ENCODE measurements at regions not wholly inside any gene's neighbourhood (a gene's known extent, or its start where the extent isn't known, plus 50 kb on each side); places are given as distances from the start of the nearest gene placed in this dataset.
"Not testable (repeated sequence)": the region's sequence is repeated elsewhere in the genome, so short reads cannot be mapped to it uniquely, and the experiment has no call there.

DNA sequence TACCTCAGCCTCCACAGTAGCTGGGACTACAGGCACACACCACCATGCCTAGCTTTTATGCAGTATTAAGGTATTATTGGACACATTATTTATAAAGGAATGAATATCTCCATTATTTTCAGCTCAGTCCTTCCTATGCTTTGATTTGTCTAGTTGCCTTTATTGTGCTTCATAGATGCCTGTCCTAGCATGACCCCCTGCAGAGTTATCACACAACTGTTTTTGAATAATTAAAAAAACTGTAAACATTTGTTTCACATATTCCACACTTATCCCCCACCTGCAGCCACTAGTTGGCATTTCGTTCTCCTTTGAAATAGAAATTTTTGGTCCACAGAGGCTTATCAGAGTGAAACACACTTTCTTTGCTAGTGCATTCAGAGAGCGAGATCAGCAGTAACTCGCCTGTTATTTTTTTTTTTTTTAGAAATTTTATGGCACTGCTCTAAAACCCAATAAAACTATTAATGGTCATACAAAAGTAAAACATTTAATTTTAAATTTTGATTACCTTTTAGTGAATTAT, 151.8 kb upstream of the RASA1 start:
- no peak for DNase-seq

DNA sequence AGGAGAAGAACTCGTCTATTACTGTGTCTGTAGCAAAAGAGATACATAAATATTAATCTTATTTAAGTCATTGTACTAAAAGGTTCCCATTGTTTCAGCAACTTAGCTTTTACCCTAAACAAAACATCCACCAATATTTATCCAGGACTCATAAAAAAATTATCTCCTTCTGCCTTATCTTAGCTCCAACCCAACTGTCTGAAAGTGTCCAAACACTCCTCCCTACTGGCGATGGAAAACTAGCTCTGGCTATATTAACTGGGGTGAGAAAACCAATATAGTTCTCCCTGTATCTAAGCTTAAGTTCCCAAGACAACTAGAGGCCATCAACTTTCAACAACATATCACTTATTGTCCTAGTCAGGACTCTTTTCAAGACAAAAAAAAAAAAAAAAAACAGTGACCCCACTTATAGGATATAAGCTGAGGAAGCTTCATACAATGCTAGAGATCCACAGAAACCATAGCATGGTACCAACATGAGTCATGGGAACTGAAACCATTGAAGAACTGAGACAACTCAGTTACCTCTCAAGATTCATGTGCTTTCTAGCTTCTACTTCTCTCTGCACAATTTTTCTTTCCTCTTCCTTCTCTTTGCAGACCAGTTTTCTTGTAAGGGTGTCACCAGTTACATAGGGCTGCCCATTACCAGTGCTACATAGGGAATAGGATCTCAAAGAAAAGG, 150.7 kb upstream of the RASA1 start:
- DNase-seq: no peak

DNA sequence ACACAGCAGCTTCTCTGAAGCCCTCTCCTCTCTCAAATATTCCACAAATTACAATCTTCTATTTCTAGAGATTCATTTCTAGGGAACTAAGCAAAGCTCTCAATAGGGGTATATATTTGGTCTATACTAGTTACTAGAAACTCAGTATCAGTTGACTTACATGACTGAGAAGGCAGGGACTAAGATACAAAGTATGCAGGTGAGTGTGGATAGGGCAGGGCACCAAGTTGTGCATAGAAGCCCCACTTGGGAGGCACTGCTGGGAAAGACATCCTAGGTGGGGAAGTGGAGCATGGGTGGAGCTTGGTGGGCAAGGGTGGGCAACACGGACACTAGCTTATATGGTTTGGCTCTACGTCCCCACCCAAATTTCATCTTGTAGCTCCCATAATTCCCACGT, 148.1 kb upstream of the RASA1 start:
- no peak for DNase-seq

DNA sequence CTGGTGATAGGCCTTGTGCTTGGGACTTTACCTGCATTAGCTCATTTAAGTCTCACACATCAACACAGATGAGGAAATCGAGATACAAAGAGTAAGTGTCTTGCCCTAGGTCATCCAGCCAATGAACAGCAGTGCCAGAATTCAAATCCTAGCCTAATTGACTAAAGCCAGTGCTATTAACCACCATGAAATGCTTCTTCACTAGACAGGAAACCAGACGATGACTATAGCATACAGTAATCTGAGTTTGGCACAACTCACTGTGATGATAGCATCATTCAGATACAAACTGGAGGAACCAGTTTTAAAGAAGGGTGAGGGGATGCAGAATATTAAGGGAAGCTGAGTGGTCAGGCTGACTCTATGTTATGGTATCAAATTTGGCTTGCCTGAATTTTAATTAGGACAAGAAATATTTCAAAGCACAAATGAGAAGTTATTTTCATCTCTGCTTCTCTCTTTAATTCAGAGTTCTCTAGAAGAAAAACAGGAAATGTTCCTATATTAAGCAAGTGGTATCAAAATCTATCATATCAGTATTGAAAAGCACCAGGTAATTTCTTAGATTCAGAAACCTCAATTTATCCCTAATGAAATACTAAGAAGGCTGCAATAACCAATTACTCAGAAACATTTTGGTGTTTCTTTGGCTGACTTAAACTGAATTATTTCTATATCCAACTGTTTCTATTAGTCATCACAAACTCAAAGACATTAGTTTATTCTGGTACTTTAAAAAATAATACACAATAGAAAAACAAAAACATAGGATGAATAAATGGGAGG, 147.0 kb upstream of the RASA1 start:
- DNase-seq: peak; percentile 17 to 32

DNA sequence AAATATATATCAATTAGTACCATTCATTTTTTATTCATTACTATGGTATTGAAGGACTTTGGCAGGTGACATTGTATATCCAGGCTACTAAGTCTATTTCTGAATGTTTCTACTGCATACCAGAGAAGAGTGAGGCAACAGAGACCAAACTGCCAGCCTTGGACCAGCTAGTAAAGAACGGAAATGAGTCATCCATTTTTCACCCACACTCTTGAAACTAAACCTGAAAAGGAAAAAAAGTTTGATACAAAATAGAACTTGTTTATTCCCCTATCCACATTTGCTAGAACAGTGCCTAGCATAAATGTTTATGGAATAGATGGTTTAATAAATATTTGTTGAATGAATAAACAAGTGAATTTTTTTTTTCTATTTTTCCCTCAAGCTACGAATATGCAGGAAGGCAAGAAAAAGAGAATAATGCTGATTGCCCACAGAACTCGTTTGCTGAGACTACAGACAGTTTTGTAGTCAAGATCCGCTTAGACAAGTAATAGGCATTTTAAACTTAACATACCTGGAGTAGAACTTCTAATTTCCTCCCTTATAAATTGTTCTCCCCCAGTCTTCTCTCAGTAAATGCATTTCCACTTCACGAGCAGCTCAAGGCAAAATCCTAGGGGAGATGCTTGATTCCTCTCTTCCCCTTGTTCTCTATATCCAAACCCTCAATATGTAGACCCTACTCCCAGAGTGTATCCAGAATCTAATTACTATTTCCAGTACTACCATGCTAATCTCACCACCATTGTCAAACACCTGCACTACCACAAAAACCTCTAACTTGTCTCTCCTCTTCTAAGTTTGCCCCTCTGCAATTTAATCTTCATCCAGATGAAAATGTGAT, 146.2 kb upstream of the RASA1 start:
- DNase-seq: peak; percentile 85 to 90

DNA sequence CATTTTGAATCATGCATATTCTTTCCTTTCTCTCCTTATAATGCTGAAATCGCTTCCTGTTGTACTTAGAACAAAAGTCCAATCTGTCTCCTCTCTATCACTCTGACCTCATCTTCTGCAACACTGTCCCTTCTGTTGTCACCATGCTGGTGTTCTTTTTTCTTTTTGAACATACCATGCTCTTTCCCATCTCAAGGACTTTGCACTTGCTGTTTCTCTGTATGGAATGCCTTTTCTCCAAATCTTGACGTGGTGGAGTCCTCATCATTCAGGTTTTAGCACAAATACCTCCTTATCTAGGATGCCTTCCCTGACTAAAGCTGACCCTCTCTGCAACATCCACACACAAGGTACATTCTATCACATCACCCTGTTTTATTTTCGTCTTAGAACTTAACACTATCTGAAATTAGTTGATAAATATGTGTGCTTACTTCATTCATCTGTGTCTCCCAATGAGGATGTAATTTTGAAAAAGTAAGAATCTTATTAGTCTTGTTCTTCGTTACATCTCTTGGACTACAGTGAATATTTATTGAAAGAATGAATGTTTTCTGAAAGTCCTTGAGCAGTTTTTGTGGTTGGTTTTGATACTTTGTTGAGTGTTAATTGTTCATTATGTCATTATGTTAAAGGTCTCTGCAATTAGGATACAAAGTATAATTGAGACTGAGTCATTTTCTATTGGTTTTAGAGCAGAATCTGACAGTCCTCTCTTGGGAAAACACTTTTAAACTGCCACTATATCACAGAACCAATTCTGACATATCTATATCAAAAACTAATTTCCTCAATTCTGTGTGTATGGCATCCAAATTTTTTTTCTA, 145.3 kb upstream of the RASA1 start:
- no peak for DNase-seq

DNA sequence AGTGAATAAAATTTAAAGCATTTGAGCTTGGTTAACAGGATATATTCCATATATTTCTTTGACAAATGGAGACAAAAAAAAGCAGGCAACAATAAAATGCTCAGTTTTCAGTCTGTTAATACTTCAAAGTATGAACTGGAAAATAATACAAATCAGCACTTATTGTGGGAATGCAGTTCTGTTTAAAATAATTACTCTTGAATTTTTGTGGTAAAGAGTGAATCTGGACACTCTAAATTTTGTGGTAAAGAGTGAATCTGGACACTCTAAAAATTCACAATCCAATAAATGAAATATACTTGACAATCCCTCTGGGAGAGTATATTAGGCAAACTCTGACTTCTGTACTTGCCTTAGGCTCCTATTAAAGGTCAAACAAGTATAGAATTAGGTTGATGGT, 141.9 kb upstream of the RASA1 start:
- DNase-seq: no peak

DNA sequence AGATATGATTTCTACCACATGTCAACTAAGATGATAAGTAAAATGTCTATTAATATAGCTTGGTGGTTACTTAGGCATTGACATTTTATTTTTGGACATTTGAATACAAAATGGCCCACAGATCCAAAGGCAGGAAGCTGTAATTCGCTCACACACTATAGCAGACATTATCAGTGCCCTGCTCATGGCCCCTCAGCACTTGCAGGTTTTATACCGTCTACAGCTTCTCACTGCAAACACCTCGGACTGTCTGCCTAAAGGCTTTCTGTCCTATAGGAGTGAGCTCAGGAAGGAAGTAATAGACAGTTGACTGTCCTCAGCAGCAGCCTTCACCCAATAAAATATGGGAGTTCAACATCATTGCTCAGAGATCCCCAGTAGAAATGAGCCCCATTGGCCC, 140.8 kb upstream of the RASA1 start:
- no peak for DNase-seq

DNA sequence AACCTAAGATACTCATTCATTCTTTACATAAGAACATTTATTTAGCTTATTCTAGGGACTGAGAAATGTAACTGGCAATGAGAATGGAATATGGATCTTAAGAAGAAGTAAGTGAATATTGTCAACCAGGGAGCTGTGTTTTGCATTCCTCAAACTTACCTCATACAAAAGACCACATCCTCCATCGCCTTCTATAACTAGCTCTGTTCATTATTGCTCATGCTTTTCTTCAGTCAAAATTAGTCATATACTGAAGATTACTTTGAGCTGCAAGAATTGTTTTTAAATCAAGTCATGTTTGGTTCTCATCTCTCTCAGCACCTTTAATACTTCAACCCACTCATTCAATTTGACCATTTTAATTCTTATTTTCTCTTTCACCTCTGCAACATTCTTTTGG, 140.3 kb upstream of the RASA1 start:
- no peak for DNase-seq

DNA sequence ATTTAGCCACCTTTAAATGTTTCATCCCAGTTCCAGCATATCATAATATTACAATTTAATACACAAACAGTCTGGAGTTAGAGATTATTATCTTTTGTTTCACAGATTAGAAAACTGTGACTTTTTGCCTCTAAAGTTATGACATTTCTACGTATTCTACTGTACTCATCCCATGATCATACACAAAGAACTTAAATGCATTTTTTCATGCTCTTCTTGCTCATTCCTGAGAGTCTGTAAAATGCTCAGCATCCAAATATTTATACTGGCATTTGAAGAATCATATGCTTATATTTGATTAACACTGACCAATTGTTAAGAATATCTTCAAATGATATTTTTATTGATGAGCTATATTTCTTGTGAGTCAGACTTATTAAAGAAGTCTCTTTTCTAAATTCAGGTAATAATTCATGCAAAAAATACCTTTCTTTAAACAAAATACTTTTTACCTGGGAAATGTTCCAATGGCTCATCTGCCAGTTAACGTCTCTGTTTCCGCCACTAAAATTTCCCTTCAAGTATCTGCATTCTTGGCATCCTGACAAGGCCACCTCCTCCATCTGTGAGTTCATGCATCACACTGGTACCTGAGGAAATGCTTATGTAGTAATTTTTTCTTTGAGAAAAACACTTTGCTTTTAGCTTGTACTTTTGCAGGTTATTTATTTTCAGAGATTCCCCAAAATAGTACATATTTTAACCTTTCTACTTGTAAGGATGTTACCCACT, 139.6 kb upstream of the RASA1 start:
- DNase-seq: no peak

DNA sequence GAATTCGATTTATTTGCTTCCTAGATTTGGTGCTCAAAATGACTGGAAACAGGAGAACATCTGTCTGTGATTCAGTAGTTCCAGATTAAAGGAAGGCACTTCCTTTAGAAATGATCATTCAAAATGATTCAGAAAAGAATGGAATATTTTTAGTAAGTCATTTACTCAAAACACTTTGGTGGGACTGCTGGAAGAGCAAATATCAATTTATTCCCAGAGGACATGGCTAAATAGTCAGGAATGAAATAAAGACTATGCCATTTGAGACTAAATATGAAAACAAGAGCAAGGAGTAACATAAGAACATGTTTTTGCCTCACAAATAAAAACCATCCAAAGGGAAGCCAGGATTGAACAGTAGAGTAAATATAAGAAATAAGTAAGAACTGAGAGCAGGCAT, 138.6 kb upstream of the RASA1 start:
- DNase-seq: no peak

DNA sequence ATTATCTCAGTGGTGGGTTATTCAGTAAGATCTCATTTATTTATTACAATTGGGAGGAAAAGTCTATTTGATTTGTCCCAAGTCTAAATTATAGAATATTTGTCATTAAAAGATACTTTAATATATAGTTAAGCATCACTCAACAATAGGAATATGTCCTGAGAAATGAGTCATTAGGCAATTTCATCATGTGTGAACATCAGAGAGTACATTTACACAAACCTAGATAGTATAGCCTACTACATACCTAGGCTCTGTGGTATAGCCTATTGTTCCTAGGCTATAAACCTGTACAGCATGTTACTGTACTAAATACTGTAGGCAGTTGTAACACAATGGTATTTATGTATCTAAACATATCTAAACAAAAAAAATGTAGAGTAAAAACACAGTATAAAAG, 135.0 kb upstream of the RASA1 start:
- DNase-seq: no peak

DNA sequence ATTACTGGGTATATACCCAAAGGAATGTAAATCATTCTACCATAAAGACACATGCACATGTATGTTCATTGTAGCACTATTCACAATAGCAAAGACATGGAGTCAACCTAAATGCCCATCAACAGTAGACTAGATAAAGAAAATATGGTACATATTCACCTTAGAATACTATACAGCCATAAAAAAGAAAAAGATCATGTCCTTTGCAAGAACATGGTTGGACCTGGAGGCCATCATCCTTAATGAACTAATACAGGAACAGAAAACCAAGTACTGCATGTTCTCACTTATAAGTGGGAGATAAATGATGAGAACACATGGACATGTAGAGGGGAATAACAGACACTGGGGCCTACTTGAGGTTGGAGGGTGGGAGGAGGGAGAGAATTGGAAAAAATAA, 133.2 kb upstream of the RASA1 start:
- not testable (repeated sequence) for DNase-seq

DNA sequence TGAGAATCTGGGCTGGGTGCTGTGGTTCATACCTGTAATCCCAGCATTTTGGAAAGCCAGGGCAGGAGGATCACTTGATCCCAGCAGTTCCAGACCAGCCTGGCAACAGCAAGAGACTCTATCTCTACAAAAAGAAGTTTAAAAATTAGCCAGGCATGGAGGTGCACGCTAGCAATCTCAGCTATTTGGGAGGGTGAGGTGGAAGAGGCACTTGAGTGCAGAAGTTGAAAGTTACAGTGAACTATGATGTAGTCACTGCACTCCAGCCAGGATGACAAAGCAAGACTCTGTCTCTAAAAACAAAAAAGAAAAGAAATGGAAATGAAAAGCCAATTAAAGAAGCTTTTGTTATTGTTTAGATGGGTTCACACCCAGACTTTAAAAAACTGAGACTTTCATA, 131.6 kb upstream of the RASA1 start:
- DNase-seq: no peak

DNA sequence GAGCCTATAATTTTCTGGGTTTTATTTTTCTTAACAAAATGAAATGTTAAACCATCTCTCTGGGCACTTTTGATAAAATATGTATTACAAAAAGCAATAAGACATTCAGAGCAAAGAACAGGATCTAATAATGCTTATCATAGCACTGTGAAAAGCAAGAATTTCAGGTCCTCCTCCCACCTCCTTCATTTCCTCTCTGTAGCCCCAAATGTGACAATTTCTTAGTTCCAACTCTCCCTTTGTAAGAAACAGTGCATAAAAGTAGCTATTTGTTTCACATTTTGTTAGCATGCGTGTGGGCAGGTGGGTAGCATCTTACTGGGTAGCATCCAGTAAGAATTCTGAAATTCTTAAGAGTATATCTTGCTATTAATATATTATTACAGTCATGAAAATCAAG, 130.9 kb upstream of the RASA1 start:
- DNase-seq: no peak

DNA sequence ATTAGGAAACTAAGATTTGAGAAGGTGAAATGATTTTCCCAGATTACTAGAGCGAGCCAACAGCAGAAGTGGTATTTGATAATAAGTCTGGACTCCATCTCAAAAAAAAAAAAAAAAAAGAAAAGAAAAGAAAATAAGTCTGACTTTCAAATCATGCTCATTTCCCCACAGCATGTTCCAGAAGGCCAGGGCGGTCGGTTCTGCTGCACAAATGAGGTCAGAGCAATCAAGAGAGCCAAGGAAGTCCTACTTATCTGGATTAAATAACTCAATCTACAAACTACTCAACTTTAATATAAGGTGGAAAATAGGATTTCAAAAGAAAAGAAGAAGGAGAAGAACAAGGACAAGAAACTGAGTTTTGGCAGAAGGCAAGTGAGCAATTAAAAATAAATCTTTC, 130.4 kb upstream of the RASA1 start:
- DNase-seq: no peak

DNA sequence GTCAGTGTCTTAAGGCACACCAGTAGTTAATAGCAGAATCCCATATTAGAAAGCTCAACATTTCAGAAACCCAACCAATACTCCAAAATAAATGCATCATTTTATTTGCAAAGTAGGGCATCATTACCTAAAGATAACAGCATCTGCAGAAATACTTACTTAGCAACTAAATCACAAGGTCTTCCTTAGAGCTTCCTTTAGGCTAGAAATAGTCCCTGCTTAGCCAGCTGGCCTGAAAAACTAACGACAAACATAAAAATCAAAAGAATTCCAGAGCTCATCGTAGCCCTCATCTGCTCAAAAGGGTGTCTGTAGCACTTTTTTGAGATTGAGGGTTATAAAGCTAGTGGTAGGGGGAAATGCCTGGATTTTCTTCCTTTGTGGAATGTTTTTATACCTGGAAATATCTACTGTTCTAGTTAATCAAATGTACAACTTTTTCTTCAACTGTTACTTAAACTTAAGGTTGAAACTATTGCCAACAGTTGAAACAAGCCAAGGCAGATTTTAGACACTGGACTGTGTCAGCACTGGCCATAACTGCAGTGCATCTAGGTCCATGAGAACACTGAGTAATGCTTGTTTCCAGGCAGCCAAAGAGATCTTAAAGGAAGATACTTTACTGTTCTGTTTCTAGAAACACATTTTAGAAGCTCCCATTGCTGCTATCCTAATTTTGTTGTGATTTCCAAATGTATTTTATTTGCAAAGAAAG, 129.4 kb upstream of the RASA1 start:
- no peak for DNase-seq

DNA sequence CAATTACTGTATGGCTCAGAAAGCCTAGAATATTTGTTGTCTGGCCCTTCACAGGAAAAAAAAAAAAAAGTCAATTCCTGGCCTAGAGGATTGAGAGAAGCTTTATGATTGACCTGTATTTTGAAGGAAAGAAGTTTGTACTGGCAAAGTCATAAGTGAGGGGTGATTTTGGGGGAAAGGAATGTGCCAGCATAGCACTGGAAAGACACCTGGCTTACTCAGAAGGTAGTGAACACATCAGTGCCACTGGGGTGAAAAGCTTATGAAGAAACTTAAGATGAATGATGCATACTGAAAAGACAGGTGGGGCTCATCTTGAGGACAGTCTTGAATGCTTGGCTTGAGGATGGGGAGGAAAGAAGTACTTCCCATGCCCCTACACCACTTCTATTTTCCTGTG, 127.9 kb upstream of the RASA1 start:
- no peak for DNase-seq

DNA sequence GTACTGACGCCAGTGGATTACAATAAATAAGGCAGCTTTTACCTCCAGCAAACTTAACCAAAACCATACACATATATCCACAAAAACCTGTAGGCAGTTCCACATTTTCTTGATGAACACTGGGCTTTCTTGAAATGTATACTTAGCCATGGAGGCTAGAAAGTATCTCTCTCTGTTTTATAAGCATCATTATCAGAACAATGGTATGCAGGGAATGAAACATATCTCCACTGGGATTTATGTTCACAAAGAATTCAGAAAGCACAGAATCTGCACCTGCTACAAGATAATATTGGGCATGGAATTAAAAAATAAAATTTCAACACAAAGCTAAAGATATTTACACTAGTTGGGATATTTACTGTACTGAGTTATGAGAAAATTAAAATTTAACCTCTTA, 126.1 kb upstream of the RASA1 start:
- no peak for DNase-seq

DNA sequence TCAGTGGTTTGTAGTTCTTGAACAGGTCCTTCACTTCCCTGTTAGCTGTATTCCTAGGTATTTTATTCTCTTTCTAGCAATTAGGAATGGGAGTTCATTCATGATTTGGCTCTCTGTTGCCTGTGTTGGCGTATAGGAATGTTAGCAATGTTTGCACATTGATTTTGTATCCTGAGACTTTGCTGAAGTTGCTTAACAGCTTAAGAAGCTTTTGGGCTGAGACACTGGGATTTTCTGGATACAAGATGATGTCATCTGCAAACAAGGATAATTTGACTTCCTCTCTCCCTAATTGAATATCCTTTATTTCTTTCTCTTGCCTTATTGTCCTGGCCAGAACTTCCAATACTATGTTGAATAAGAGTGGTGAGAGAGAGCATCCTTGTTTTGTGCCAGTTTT, 121.8 kb upstream of the RASA1 start:
- not testable (repeated sequence) for DNase-seq

DNA sequence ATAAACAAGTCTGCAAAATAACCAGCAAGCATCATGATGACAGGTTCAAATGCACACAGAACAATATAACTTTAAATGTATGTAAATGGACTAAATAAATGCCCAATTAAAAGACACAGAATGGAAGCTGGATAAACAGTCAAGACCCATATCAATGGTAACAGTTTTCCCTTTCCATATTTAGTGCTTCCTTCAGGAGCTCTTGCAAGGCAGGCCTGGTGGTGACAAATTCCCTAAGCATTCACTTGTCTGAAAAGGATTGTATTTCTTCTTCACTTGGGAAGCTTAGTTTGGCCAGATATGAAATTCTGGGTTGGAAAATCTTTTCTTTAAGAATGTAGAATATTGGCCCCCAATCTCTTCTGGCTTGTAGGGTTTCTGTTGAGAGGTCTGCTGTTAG, 120.2 kb upstream of the RASA1 start:
- DNase-seq: no peak

Measured in Kasumi-1 (cell line).